Ovary (tissue), 3 donors: ENCODE measurements at regions not wholly inside any gene's neighbourhood (a gene's known extent, or its start where the extent isn't known, plus 50 kb on each side); places are given as distances from the start of the nearest gene placed in this dataset.

ENCODE experiments used
- POLR2A ChIP-seq: fragments of 450-650 bp; IDR thresholded peaks from one replicate; pipeline ENCODE4 v1.6.1; 2017; ENCODE audit warnings: antibody characterized with exemption, mild to moderate bottlenecking, moderate library complexity
- TF ChIP-seq, protein P1 (sequence below), 3 donors: fragments of 450-650 bp in 2 of 3; fragments of 200-600 bp in 1 of 3; IDR thresholded peaks; one replicate each; pipeline versions ENCODE4 v1.5.1 to v1.8.0; 2016 to 2022; ENCODE audit warnings: antibody characterized with exemption in 3 of 3, mild to moderate bottlenecking in 1 of 3
- donor health status: DM: no; HTN: no; CAD: no.

DNA sequence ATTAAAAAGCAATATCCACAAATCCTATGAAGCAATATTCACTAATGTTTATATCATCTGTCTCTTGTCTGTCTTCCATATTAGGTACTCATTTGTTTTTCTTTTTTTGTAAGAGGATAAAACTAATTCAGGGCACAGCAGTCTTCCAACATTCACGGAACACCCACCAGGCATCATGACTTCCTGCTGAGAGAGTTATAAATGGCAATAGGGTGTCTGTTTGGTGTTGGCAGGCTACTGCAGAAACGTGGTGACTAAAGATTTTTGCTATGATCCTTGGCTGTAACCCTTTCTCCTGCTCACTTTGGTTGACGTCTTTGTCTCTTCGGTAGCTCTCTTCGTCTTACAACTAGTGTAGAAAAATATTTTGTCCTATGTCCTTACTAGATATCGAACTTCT is 860.6 kb upstream of the MGAT4C start:
- TF ChIP-seq, protein P1, sequence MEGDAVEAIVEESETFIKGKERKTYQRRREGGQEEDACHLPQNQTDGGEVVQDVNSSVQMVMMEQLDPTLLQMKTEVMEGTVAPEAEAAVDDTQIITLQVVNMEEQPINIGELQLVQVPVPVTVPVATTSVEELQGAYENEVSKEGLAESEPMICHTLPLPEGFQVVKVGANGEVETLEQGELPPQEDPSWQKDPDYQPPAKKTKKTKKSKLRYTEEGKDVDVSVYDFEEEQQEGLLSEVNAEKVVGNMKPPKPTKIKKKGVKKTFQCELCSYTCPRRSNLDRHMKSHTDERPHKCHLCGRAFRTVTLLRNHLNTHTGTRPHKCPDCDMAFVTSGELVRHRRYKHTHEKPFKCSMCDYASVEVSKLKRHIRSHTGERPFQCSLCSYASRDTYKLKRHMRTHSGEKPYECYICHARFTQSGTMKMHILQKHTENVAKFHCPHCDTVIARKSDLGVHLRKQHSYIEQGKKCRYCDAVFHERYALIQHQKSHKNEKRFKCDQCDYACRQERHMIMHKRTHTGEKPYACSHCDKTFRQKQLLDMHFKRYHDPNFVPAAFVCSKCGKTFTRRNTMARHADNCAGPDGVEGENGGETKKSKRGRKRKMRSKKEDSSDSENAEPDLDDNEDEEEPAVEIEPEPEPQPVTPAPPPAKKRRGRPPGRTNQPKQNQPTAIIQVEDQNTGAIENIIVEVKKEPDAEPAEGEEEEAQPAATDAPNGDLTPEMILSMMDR (IDR thresholded peaks at IDR 0.05): no peak
- TF ChIP-seq POLR2A: no peak
